Uterus (tissue), 2 donors: ENCODE measurements at regions not wholly inside any gene's neighbourhood (a gene's known extent, or its start where the extent isn't known, plus 50 kb on each side); places are given as distances from the start of the nearest gene placed in this dataset.

ENCODE experiments used
- POLR2A ChIP-seq, 2 donors: fragments of 450-650 bp; IDR thresholded peaks; one replicate each; pipeline ENCODE4 v1.6.1; 2016; ENCODE audit warnings: antibody characterized with exemption in 2 of 2, mild to moderate bottlenecking in 1 of 2, moderate library complexity in 1 of 2
- TF ChIP-seq, protein P1 (sequence below), 4 experiments: fragments of 200-600 bp in 2 of 4; fragments of 450-650 bp in 2 of 4; sonication (generic) in 2 of 4; IDR thresholded peaks; one replicate each; pipeline ENCODE4 v1.5.1; 2016 to 2019; ENCODE audit warnings: antibody characterized with exemption in 4 of 4, mild to moderate bottlenecking in 2 of 4, moderate library complexity in 1 of 4

DNA sequence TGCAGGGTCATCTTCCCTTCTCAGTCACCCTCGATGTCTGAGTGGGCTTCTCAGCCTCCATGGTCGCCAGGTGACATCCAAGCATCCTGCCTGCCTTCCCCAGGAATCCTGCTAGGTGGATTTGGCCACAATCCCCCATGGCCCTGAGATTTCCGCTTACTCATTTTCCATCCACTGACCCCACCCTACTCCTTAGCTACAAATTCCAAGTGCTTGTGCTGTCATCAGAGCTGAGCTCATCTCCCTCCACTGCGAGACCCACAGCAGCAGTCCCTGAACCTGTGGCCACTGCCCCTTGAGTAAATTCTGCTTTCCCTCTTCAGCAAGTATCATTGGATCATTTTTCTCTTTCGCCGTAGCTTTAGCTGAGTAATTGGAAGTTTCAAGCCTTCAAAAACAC is 90.5 kb upstream of the ANKRD10 start:
- TF ChIP-seq, protein P1, sequence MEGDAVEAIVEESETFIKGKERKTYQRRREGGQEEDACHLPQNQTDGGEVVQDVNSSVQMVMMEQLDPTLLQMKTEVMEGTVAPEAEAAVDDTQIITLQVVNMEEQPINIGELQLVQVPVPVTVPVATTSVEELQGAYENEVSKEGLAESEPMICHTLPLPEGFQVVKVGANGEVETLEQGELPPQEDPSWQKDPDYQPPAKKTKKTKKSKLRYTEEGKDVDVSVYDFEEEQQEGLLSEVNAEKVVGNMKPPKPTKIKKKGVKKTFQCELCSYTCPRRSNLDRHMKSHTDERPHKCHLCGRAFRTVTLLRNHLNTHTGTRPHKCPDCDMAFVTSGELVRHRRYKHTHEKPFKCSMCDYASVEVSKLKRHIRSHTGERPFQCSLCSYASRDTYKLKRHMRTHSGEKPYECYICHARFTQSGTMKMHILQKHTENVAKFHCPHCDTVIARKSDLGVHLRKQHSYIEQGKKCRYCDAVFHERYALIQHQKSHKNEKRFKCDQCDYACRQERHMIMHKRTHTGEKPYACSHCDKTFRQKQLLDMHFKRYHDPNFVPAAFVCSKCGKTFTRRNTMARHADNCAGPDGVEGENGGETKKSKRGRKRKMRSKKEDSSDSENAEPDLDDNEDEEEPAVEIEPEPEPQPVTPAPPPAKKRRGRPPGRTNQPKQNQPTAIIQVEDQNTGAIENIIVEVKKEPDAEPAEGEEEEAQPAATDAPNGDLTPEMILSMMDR (IDR thresholded peaks at IDR 0.05) = no peak
- no peak for TF ChIP-seq POLR2A (IDR thresholded peaks at IDR 0.05)
